Spleen (tissue), 7 donors: ENCODE measurements at regions not wholly inside any gene's neighbourhood (a gene's known extent, or its start where the extent isn't known, plus 50 kb on each side); places are given as distances from the start of the nearest gene placed in this dataset.

ENCODE experiments used
- CTCF ChIP-seq, 11 experiments: fragments of 200-600 bp in 7 of 11; fragments of 450-650 bp in 4 of 11; sonication (generic) in 4 of 11; IDR thresholded peaks in 8 of 11; conservative IDR thresholded peaks in 3 of 11; 1 replicate in 7 of 11; 2 replicates in 4 of 11; pipeline versions ENCODE4 v1.4.0 to v1.8.0; 2016 to 2021; ENCODE audit warnings: antibody characterized with exemption in 11 of 11, inconsistent platforms in 4 of 11, mild to moderate bottlenecking in 1 of 11
- POLR2A ChIP-seq, 3 donors: fragments of 450-650 bp; IDR thresholded peaks; one replicate each; pipeline ENCODE4 v1.5.1; 2017; ENCODE audit warnings: antibody characterized with exemption in 3 of 3, mild to moderate bottlenecking in 1 of 3
- POLR2AphosphoS5 ChIP-seq, 3 donors: sonication (generic); formaldehyde crosslinking; IDR thresholded peaks; one replicate each; pipeline ENCODE4 v1.5.1; 2017; ENCODE audit warnings: antibody characterized with exemption in 3 of 3
- donor health status: DM: no; HTN: no; CAD: no; lungs with moderate emphysema.
- donor health status: DM: no; HTN: no; CAD: no.
- donor health status: DM: no; HTN: no; CAD: no.

- TF ChIP-seq CTCF (IDR thresholded peaks at IDR 0.05 in 8 of 11, conservative IDR thresholded peaks at IDR 0.05 in 3 of 11) (no peak), POLR2AphosphoS5 (IDR thresholded peaks at IDR 0.05) (no peak), POLR2A (IDR thresholded peaks at IDR 0.05) (no peak)
Observed at GRCh38 chr6:8275667-8276066, 159.7 kb downstream of the SLC35B3 start.
